ENCODE measurements at regions not wholly inside any gene's neighbourhood (a gene's known extent, or its start where the extent isn't known, plus 50 kb on each side); places are given as distances from the start of the nearest gene placed in this dataset.
"Not testable (repeated sequence)": the region's sequence is repeated elsewhere in the genome, so short reads cannot be mapped to it uniquely, and the experiment has no call there.

DNA sequence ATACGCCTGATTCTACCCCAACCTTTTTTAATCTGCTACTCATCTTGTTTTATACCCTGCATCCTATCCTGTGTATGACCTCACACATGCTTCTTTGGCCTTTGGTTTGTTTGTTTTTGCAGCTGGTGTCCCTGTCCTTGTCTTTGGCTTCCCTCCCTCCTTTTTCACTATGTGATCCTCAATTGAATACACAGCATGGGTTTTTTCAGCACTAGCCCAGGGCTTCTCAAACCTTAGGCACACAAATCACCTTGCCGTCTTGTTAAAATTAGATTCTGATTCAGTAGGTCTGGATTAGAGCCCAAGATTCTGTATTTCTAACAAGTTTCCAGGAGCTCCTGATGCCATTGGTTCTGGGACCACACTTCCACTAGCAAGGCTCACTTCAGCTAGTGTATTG lies 321.5 kb upstream of the MAN1A1 start:
- no peak overlapping the region for H3K4me3 ChIP-seq
- H3K27me3 ChIP-seq, result no peaks in the 10 kb centered on the region
- no peak overlapping the region for H3K27ac ChIP-seq
- DNase-seq (no peak), ATAC-seq (no peak)
- H3K4me1 ChIP-seq, result no peaks in the 10 kb centered on the region
- intact Hi-C loops (cut with DNase I), result no loop called here
- TF ChIP-seq, protein P1, sequence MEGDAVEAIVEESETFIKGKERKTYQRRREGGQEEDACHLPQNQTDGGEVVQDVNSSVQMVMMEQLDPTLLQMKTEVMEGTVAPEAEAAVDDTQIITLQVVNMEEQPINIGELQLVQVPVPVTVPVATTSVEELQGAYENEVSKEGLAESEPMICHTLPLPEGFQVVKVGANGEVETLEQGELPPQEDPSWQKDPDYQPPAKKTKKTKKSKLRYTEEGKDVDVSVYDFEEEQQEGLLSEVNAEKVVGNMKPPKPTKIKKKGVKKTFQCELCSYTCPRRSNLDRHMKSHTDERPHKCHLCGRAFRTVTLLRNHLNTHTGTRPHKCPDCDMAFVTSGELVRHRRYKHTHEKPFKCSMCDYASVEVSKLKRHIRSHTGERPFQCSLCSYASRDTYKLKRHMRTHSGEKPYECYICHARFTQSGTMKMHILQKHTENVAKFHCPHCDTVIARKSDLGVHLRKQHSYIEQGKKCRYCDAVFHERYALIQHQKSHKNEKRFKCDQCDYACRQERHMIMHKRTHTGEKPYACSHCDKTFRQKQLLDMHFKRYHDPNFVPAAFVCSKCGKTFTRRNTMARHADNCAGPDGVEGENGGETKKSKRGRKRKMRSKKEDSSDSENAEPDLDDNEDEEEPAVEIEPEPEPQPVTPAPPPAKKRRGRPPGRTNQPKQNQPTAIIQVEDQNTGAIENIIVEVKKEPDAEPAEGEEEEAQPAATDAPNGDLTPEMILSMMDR (IDR thresholded peaks at IDR 0.05), result no peak
- H3K9me3 ChIP-seq, result no peaks in the 10 kb centered on the region
- no peaks in the 10 kb centered on the region for H3K36me3 ChIP-seq

- no peaks in the 10 kb centered on the region for H3K36me3 ChIP-seq
- no peak overlapping the region for H3K27ac ChIP-seq
- no peak for DNase-seq
- no peaks in the 10 kb centered on the region for H3K9me3 ChIP-seq
- H3K4me3 ChIP-seq, result no peak overlapping the region
- no peaks in the 10 kb centered on the region for H3K27me3 ChIP-seq
- no peaks in the 10 kb centered on the region for H3K4me1 ChIP-seq
- intact Hi-C loops (cut with DNase I), result no loop called here
- ATAC-seq, result no peak
- TF ChIP-seq, protein P1 (IDR thresholded peaks at IDR 0.05), result no peak
Measured at GRCh38 chr6:119669221-119669620, 319.7 kb upstream of the MAN1A1 start.

- H3K4me3 ChIP-seq; H3K27me3 ChIP-seq; intact Hi-C loops (cut with DNase I); DNase-seq; H3K27ac ChIP-seq; H3K4me1 ChIP-seq; H3K9me3 ChIP-seq; H3K36me3 ChIP-seq; ATAC-seq: not testable (repeated sequence)
Measured at GRCh38 chr6:119665432-119665831, 315.9 kb upstream of the MAN1A1 start.

DNA sequence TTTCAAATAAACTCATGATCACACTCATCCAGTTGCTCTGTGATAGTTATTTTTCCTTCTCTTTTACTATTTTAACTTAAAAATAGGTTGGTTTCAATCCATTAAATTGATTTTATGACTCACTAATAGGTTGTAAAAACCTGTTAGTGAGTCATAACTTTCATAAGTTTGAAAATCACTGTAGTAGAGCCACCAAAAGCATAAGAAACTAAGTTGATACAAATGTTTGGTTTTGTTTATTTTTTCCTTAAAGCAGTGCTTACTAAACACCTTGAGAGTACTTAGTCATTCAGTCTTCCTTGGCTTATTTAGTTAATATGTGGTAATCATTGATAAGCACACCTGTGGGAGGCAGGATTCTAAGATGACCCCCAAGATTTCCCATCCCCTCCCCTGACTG lies 312.1 kb upstream of the MAN1A1 start:
- TF ChIP-seq, protein P1 (IDR thresholded peaks at IDR 0.05), result no peak

GRCh38 chr6:119661078-119661477 lies 311.5 kb upstream of the MAN1A1 start:
- ATAC-seq (no peak), DNase-seq (no peak)
- H3K4me1 ChIP-seq, result no peaks in the 10 kb centered on the region
- H3K9me3 ChIP-seq, result no peaks in the 10 kb centered on the region
- no peaks in the 10 kb centered on the region for H3K27me3 ChIP-seq
- intact Hi-C loops (cut with DNase I), result no loop called here
- no peak overlapping the region for H3K27ac ChIP-seq
- TF ChIP-seq, protein P1 (IDR thresholded peaks at IDR 0.05), result no peak
- no peak overlapping the region for H3K4me3 ChIP-seq
- no peaks in the 10 kb centered on the region for H3K36me3 ChIP-seq

More for the DNA sequence above, 312.1 kb upstream of the MAN1A1 start:
- no peak overlapping the region for H3K4me3 ChIP-seq
- DNase-seq, result no peak
- H3K4me1 ChIP-seq, result no peaks in the 10 kb centered on the region
- H3K27ac ChIP-seq, result no peak overlapping the region
- no peaks in the 10 kb centered on the region for H3K36me3 ChIP-seq
- H3K27me3 ChIP-seq, result no peaks in the 10 kb centered on the region
- intact Hi-C loops (cut with DNase I), result no loop called here
- ATAC-seq, result no peak
- H3K9me3 ChIP-seq, result no peaks in the 10 kb centered on the region

DNA sequence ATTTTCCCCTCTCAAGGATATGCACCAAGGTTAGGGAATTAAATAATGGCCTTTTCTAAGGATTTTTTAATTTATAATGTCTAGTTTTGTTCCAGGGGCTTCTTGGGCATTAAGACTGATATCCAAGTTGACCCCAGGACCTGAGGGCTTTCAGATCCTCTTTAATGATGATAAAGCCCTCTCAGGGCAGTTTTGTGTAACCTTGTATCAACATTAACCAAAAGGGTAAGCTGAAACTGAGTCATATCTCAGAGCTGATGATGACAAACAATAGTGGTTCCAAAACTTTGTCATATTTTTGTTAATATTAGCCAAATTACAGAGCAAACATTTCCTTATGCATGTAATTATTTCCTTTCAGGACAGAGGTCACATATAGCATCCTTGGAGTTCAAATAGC lies 309.4 kb upstream of the MAN1A1 start:
- Histone ChIP-seq H3K9me3 (no peaks in the 10 kb centered on the region), H3K4me1 (no peaks in the 10 kb centered on the region), H3K27ac (no peak overlapping the region), H3K4me3 (no peak overlapping the region), H3K36me3 (no peaks in the 10 kb centered on the region), H3K27me3 (no peaks in the 10 kb centered on the region)
- DNase-seq (no peak), ATAC-seq (no peak)
- TF ChIP-seq, protein P1 (IDR thresholded peaks at IDR 0.05), result no peak
- intact Hi-C loops (cut with DNase I), result no loop called here

All from upper lobe of right lung (tissue), 1 donor.